ENCODE measurements at regions not wholly inside any gene's neighbourhood (a gene's known extent, or its start where the extent isn't known, plus 50 kb on each side); places are given as distances from the start of the nearest gene placed in this dataset.

- Histone ChIP-seq H4K20me1 (ENCODE audit: insufficient read depth, low read length) (no peaks in the 10 kb centered on the region), H3K27me3 (ENCODE audit: insufficient read depth, low read length, poor library complexity) (no peaks in the 10 kb centered on the region), H3K9me3 (ENCODE audit: insufficient read depth, low read length, severe bottlenecking) (no peaks in the 10 kb centered on the region), H3K79me2 (ENCODE audit: insufficient read depth, low read length) (no peaks in the 10 kb centered on the region), H2AFZ (ENCODE audit: low read depth, low read length) (no peak overlapping the region), H3K9ac (ENCODE audit: low read depth, low read length) (no peak overlapping the region), H3K27ac (ENCODE audit: low read length) (no peak overlapping the region), H3K4me3 (ENCODE audit: low read depth in 1 of 2, low read length in 2 of 2) (no peak overlapping the region), H3K4me2 (ENCODE audit: insufficient read depth, low read length) (no peak overlapping the region), H3K4me1 (ENCODE audit: insufficient read depth, low read length) (no peaks in the 10 kb centered on the region), H3K36me3 (ENCODE audit: insufficient read depth, low read length) (no peaks in the 10 kb centered on the region)
- DNase-seq (no peak), ATAC-seq (ENCODE audit: insufficient read depth, low read depth) (no peak)
- TF ChIP-seq CTCF (IDR thresholded peaks at IDR 0.05; ENCODE audit: borderline replicate concordance, extremely low read depth, low read length, poor library complexity, severe bottlenecking) = no peak
- no peak for TF ChIP-seq EZH2 (IDR thresholded peaks at IDR 0.05; ENCODE audit: borderline replicate concordance, low read depth, low read length, severe bottlenecking)
These were observed 288.4 kb downstream of the SOX11 start for GRCh38 chr2:5980450-5981190.

GRCh38 chr2:5982193-5982902 lies 290.2 kb downstream of the SOX11 start:
- H3K79me2 ChIP-seq (ENCODE audit: insufficient read depth, low read length) = no peaks in the 10 kb centered on the region
- no peaks in the 10 kb centered on the region for H3K4me1 ChIP-seq (ENCODE audit: insufficient read depth, low read length)
- no peak overlapping the region for H3K4me3 ChIP-seq (ENCODE audit: low read depth in 1 of 2, low read length in 2 of 2)
- H4K20me1 ChIP-seq (ENCODE audit: insufficient read depth, low read length) = no peaks in the 10 kb centered on the region
- ATAC-seq (ENCODE audit: insufficient read depth, low read depth) (no peak), DNase-seq (no peak)
- H3K27ac ChIP-seq (ENCODE audit: low read length) = no peak overlapping the region
- no peak overlapping the region for H3K4me2 ChIP-seq (ENCODE audit: insufficient read depth, low read length)
- no peaks in the 10 kb centered on the region for H3K36me3 ChIP-seq (ENCODE audit: insufficient read depth, low read length)
- no peaks in the 10 kb centered on the region for H3K9me3 ChIP-seq (ENCODE audit: insufficient read depth, low read length, severe bottlenecking)
- no peak overlapping the region for H3K9ac ChIP-seq (ENCODE audit: low read depth, low read length)
- no peaks in the 10 kb centered on the region for H3K27me3 ChIP-seq (ENCODE audit: insufficient read depth, low read length, poor library complexity)
- no peak overlapping the region for H2AFZ ChIP-seq (ENCODE audit: low read depth, low read length)
- TF ChIP-seq EZH2 (IDR thresholded peaks at IDR 0.05; ENCODE audit: borderline replicate concordance, low read depth, low read length, severe bottlenecking) = no peak
- no peak for TF ChIP-seq CTCF (IDR thresholded peaks at IDR 0.05; ENCODE audit: borderline replicate concordance, extremely low read depth, low read length, poor library complexity, severe bottlenecking)

- Histone ChIP-seq H3K36me3 (ENCODE audit: insufficient read depth, low read length) (no peaks in the 10 kb centered on the region), H3K79me2 (ENCODE audit: insufficient read depth, low read length) (no peaks in the 10 kb centered on the region), H4K20me1 (ENCODE audit: insufficient read depth, low read length) (no peaks in the 10 kb centered on the region), H3K4me2 (ENCODE audit: insufficient read depth, low read length) (no peak overlapping the region), H3K27ac (ENCODE audit: low read length) (no peak overlapping the region), H3K4me3 (ENCODE audit: low read depth in 1 of 2, low read length in 2 of 2) (no peak overlapping the region), H2AFZ (ENCODE audit: low read depth, low read length) (no peak overlapping the region), H3K4me1 (ENCODE audit: insufficient read depth, low read length) (no peaks in the 10 kb centered on the region), H3K9me3 (ENCODE audit: insufficient read depth, low read length, severe bottlenecking) (no peaks in the 10 kb centered on the region), H3K9ac (ENCODE audit: low read depth, low read length) (no peak overlapping the region), H3K27me3 (ENCODE audit: insufficient read depth, low read length, poor library complexity) (no peaks in the 10 kb centered on the region)
- DNase-seq (no peak), ATAC-seq (ENCODE audit: insufficient read depth, low read depth) (no peak)
- TF ChIP-seq CTCF (IDR thresholded peaks at IDR 0.05; ENCODE audit: borderline replicate concordance, extremely low read depth, low read length, poor library complexity, severe bottlenecking) = no peak
- no peak for TF ChIP-seq EZH2 (IDR thresholded peaks at IDR 0.05; ENCODE audit: borderline replicate concordance, low read depth, low read length, severe bottlenecking)
These were observed 290.7 kb downstream of the SOX11 start for GRCh38 chr2:5982903-5983265.
